ENCODE measurements at regions not wholly inside any gene's neighbourhood (a gene's known extent, or its start where the extent isn't known, plus 50 kb on each side); places are given as distances from the start of the nearest gene placed in this dataset.

DNA sequence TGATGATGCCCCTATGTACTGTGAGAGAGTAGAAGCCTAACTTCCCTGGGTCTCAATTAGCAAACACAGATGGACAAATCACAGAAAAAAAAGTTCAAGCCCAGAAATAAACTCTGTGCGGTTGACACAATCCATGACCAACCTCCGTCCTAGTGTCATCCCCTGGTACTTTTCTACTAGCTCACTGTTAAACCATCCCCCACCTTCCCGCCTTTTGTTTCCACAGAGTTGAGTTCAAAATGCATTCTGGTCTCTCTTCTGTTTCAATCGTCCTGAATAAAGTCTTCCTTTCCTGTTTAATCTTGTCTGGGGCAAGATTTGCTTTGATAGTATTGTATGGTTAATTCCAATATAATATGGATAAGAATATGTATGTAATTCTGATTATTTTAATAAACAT is 199.9 kb downstream of the SLC6A15 start:
- H3K27ac ChIP-seq (ENCODE audit: low read length): no peak overlapping the region
- no peaks in the 10 kb centered on the region for H3K27me3 ChIP-seq (ENCODE audit: control insufficient read depth, insufficient read depth, low read length)
- no peaks in the 10 kb centered on the region for H3K9me3 ChIP-seq (ENCODE audit: control insufficient read depth, insufficient read depth, low read length)
- WGBS (ENCODE audit: insufficient coverage, insufficient read length): no CpG with 5 or more reads among the region's 4 CpGs
- DNase-seq (ENCODE audit: low read depth, low spot score): no peak
- H3K4me1 ChIP-seq (ENCODE audit: control insufficient read depth, insufficient read depth, low read length): no peaks in the 10 kb centered on the region
- no peaks in the 10 kb centered on the region for H3K36me3 ChIP-seq (ENCODE audit: control insufficient read depth, insufficient read depth, low read length)
- no peak overlapping the region for H3K4me3 ChIP-seq (ENCODE audit: low read length)

DNA sequence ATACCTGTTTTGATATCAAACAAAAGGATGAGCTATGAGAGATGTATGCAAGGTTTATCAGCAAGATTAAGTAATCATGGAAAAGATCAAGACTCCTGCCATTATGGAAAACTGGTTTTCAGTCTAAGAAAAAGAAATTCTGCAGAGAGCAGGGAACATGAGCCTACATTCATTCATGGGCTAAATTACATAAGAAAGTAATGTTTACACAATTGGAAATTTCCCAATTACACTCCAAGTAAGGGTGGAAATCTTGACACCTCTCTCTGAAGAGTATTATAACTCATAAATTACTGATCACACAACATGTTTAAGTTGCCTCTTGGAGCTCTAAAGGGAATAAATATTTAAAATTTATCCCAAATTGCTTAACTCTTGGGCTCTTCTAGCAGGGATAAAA is 206.2 kb downstream of the SLC6A15 start:
- Histone ChIP-seq H3K9me3 (ENCODE audit: control insufficient read depth, insufficient read depth, low read length) (no peaks in the 10 kb centered on the region), H3K27me3 (ENCODE audit: control insufficient read depth, insufficient read depth, low read length) (no peaks in the 10 kb centered on the region), H3K27ac (ENCODE audit: low read length) (no peak overlapping the region), H3K36me3 (ENCODE audit: control insufficient read depth, insufficient read depth, low read length) (no peaks in the 10 kb centered on the region), H3K4me1 (ENCODE audit: control insufficient read depth, insufficient read depth, low read length) (no peaks in the 10 kb centered on the region), H3K4me3 (ENCODE audit: low read length) (no peak overlapping the region)
- no peak for DNase-seq (ENCODE audit: low read depth, low spot score)

DNA sequence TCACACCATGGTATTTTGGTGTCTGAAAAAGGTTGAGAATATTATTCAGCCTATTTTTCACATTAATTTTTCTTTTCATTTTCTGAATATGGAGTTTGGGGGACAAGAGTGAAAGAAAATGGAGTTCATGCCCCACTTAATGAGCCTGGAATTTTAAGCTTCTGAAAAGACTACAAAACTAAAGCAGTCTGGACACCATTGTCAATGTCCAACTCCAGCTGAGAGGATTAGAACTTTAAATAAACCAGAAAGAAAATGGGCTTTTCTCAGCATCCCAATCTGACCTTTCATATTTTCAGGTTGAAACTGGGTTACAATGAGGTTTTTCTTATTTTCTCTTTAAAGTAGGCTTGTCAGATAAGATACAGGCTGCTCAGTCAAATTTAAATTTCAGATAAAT is 207.7 kb downstream of the SLC6A15 start:
- no peaks in the 10 kb centered on the region for H3K9me3 ChIP-seq (ENCODE audit: control insufficient read depth, insufficient read depth, low read length)
- no peak for DNase-seq (ENCODE audit: low read depth, low spot score)
- H3K27me3 ChIP-seq (ENCODE audit: control insufficient read depth, insufficient read depth, low read length): no peaks in the 10 kb centered on the region
- H3K27ac ChIP-seq (ENCODE audit: low read length): no peak overlapping the region
- no peaks in the 10 kb centered on the region for H3K4me1 ChIP-seq (ENCODE audit: control insufficient read depth, insufficient read depth, low read length)
- H3K4me3 ChIP-seq (ENCODE audit: low read length): no peak overlapping the region
- H3K36me3 ChIP-seq (ENCODE audit: control insufficient read depth, insufficient read depth, low read length): no peaks in the 10 kb centered on the region

DNA sequence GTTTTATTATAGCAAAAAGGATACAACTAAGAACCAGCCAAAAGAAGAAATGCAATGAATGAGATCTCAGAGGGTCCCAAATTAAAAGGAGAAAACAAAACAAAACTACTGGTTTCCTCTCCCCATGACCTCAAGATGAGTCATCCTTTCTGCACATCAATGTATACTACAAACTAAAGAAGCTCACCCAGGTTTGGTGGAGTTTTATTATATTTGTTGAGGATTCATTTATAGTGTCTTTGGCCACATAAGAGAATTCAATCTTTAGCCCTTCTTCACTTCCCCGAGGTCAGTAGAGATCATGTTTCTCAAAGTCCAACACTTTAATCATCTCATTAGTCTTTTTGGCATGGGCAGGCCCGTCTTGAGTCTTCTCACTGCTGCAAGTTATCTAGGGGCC is 210.6 kb downstream of the SLC6A15 start:
- Histone ChIP-seq H3K36me3 (ENCODE audit: control insufficient read depth, insufficient read depth, low read length) (no peaks in the 10 kb centered on the region), H3K9me3 (ENCODE audit: control insufficient read depth, insufficient read depth, low read length) (no peaks in the 10 kb centered on the region), H3K4me1 (ENCODE audit: control insufficient read depth, insufficient read depth, low read length) (peaks cover 1% of the 10 kb centered on the region; the same call in 1 of the 2 replicates), H3K27ac (ENCODE audit: low read length) (no peak overlapping the region), H3K4me3 (ENCODE audit: low read length) (no peak overlapping the region), H3K27me3 (ENCODE audit: control insufficient read depth, insufficient read depth, low read length) (no peaks in the 10 kb centered on the region)
- no peak for DNase-seq (ENCODE audit: low read depth, low spot score)
- WGBS (ENCODE audit: insufficient coverage, insufficient read length): no CpG with 5 or more reads among the region's 2 CpGs

DNA sequence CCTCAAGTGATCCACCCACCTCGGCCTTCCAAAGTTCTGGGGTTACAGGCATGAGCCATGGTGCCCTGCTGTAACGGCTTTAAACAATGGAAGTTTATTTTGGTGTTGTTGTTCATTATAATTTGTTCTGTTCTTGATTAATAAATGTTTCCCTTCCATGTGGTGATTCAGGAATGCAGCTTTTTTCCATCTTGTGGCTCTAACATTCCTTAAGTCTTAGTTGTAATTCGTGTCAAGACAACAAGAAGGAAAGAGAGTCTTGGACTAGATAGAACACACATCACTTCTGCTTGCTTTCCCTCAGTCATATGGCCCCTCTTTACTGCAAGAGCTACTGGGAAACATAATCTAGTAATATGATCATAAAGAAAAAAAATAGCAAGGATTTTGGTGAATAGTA is 211.6 kb downstream of the SLC6A15 start:
- Histone ChIP-seq H3K27ac (ENCODE audit: low read length) (no peak overlapping the region), H3K36me3 (ENCODE audit: control insufficient read depth, insufficient read depth, low read length) (no peaks in the 10 kb centered on the region), H3K4me3 (ENCODE audit: low read length) (no peak overlapping the region), H3K4me1 (ENCODE audit: control insufficient read depth, insufficient read depth, low read length) (peaks cover 1% of the 10 kb centered on the region; the same call in 1 of the 2 replicates), H3K9me3 (ENCODE audit: control insufficient read depth, insufficient read depth, low read length) (no peaks in the 10 kb centered on the region), H3K27me3 (ENCODE audit: control insufficient read depth, insufficient read depth, low read length) (no peaks in the 10 kb centered on the region)
- no peak for DNase-seq (ENCODE audit: low read depth, low spot score)
- no CpG with 5 or more reads among the region's 3 CpGs for WGBS (ENCODE audit: insufficient coverage, insufficient read length)

- Histone ChIP-seq H3K27ac (ENCODE audit: low read length) (no peak overlapping the region), H3K9me3 (ENCODE audit: control insufficient read depth, insufficient read depth, low read length) (no peaks in the 10 kb centered on the region), H3K4me1 (ENCODE audit: control insufficient read depth, insufficient read depth, low read length) (peaks cover 1% of the 10 kb centered on the region; the same call in 1 of the 2 replicates), H3K36me3 (ENCODE audit: control insufficient read depth, insufficient read depth, low read length) (no peaks in the 10 kb centered on the region), H3K4me3 (ENCODE audit: low read length) (no peak overlapping the region), H3K27me3 (ENCODE audit: control insufficient read depth, insufficient read depth, low read length) (no peaks in the 10 kb centered on the region)
- WGBS (ENCODE audit: insufficient coverage, insufficient read length): no CpG with 5 or more reads among the region's 3 CpGs
- no peak for DNase-seq (ENCODE audit: low read depth, low spot score)
Observed at GRCh38 chr12:84698576-84699333, 213.8 kb downstream of the SLC6A15 start.

- Histone ChIP-seq H3K9me3 (ENCODE audit: control insufficient read depth, insufficient read depth, low read length) (no peaks in the 10 kb centered on the region), H3K27ac (ENCODE audit: low read length) (no peak overlapping the region), H3K36me3 (ENCODE audit: control insufficient read depth, insufficient read depth, low read length) (no peaks in the 10 kb centered on the region), H3K27me3 (ENCODE audit: control insufficient read depth, insufficient read depth, low read length) (no peaks in the 10 kb centered on the region), H3K4me1 (ENCODE audit: control insufficient read depth, insufficient read depth, low read length) (peaks cover 1% of the 10 kb centered on the region; the same call in 1 of the 2 replicates), H3K4me3 (ENCODE audit: low read length) (no peak overlapping the region)
- WGBS (ENCODE audit: insufficient coverage, insufficient read length): no CpG with 5 or more reads among the region's 3 CpGs
- DNase-seq (ENCODE audit: low read depth, low spot score): no peak
Observed at GRCh38 chr12:84696908-84697540, 215.6 kb downstream of the SLC6A15 start.

DNA sequence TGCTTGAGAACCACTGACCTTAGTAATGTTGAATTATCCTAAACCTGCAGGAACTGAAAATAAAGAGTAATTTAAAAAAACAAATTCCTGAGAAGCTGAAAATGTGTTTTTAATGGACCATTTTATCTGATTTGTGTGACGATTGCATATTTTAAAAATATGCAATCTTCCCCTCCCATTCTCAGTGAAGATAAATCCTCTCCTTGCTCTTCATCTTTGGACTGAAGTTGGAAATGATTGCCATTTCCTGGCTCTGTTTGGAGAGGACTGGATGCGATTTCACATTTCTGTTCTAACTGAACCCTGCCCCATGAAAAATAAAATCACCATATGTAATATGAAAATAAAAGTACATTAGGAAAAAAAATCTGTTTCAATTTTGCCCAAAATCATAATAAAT is 216.3 kb downstream of the SLC6A15 start:
- Histone ChIP-seq H3K4me1 (ENCODE audit: control insufficient read depth, insufficient read depth, low read length) (peaks cover 1% of the 10 kb centered on the region; the same call in 1 of the 2 replicates), H3K27ac (ENCODE audit: low read length) (no peak overlapping the region), H3K36me3 (ENCODE audit: control insufficient read depth, insufficient read depth, low read length) (no peaks in the 10 kb centered on the region), H3K9me3 (ENCODE audit: control insufficient read depth, insufficient read depth, low read length) (no peaks in the 10 kb centered on the region), H3K27me3 (ENCODE audit: control insufficient read depth, insufficient read depth, low read length) (no peaks in the 10 kb centered on the region), H3K4me3 (ENCODE audit: low read length) (no peak overlapping the region)
- WGBS (ENCODE audit: insufficient coverage, insufficient read length): no CpG with 5 or more reads among the region's 2 CpGs
- no peak for DNase-seq (ENCODE audit: low read depth, low spot score)

- Histone ChIP-seq H3K27ac (ENCODE audit: low read length) (no peak overlapping the region), H3K36me3 (ENCODE audit: control insufficient read depth, insufficient read depth, low read length) (no peaks in the 10 kb centered on the region), H3K4me1 (ENCODE audit: control insufficient read depth, insufficient read depth, low read length) (peaks cover 1% of the 10 kb centered on the region; the same call in 1 of the 2 replicates), H3K9me3 (ENCODE audit: control insufficient read depth, insufficient read depth, low read length) (no peaks in the 10 kb centered on the region), H3K4me3 (ENCODE audit: low read length) (no peak overlapping the region), H3K27me3 (ENCODE audit: control insufficient read depth, insufficient read depth, low read length) (no peaks in the 10 kb centered on the region)
- no peak for DNase-seq (ENCODE audit: low read depth, low spot score)
Observed at GRCh38 chr12:84694116-84694515, 218.5 kb downstream of the SLC6A15 start.

- Histone ChIP-seq H3K27ac (ENCODE audit: low read length) (no peak overlapping the region), H3K9me3 (ENCODE audit: control insufficient read depth, insufficient read depth, low read length) (no peaks in the 10 kb centered on the region), H3K4me3 (ENCODE audit: low read length) (no peak overlapping the region)
Observed at GRCh38 chr12:84692071-84692470, 220.5 kb downstream of the SLC6A15 start.

DNA sequence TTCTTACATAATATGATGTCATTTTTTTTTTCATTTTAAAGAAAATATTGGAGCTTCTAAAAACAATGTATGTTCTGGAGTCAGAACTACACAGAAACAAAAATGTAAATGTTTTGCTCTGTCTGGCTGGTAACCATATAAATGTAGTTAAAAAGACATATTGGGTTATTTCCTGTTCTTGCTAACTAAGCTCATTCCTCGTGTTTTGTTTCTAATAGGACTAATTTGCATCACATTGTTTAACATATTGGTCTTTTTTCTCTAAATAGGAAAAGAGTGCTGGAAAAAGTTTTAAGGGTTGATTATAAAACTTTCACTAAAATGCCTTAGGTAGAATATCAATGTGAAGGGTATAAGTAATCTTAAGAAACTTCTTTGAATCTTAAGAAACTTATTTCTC is 221.3 kb downstream of the SLC6A15 start:
- Histone ChIP-seq H3K36me3 (ENCODE audit: control insufficient read depth, insufficient read depth, low read length) (no peaks in the 10 kb centered on the region), H3K27ac (ENCODE audit: low read length) (no peak overlapping the region), H3K27me3 (ENCODE audit: control insufficient read depth, insufficient read depth, low read length) (no peaks in the 10 kb centered on the region), H3K9me3 (ENCODE audit: control insufficient read depth, insufficient read depth, low read length) (no peaks in the 10 kb centered on the region), H3K4me3 (ENCODE audit: low read length) (no peak overlapping the region), H3K4me1 (ENCODE audit: control insufficient read depth, insufficient read depth, low read length) (no peaks in the 10 kb centered on the region; the same call in 1 of the 2 replicates)
- no peak for DNase-seq (ENCODE audit: low read depth, low spot score)
- WGBS (ENCODE audit: insufficient coverage, insufficient read length): no CpG with 5 or more reads among the region's 1 CpG

More at GRCh38 chr12:84692071-84692470, 220.5 kb downstream of the SLC6A15 start:
- no peaks in the 10 kb centered on the region; the same call in 1 of the 2 replicates for H3K4me1 ChIP-seq (ENCODE audit: control insufficient read depth, insufficient read depth, low read length)
- H3K36me3 ChIP-seq (ENCODE audit: control insufficient read depth, insufficient read depth, low read length): no peaks in the 10 kb centered on the region
- H3K27me3 ChIP-seq (ENCODE audit: control insufficient read depth, insufficient read depth, low read length): no peaks in the 10 kb centered on the region
- no peak for DNase-seq (ENCODE audit: low read depth, low spot score)

All from iPS DF 6.9 (cell line).